ENCODE measurements at regions not wholly inside any gene's neighbourhood (a gene's known extent, or its start where the extent isn't known, plus 50 kb on each side); places are given as distances from the start of the nearest gene placed in this dataset.

DNA sequence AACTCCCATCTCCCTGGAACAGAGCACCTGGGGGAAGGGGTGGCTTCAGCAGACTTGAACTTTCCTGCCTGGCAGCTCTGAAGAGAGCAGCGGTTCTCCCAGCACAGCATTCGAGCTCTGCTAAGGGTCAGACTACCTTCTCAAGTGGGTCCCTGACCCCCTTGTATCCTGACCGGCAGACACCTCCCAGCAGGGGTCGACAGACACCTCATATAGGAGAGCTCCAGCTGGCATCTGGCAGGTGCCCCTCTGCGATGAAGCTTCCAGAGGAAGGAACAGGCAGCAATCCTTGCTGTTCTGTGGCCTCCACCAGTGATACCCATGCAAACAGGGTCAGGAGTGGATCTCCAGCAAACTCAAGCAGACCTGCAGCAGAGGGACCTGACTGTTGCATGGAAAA is 244.1 kb upstream of the RASGEF1B start:
- no peak for TF ChIP-seq CTCF (IDR thresholded peaks at IDR 0.05)
- TF ChIP-seq POLR2A (IDR thresholded peaks at IDR 0.05), result no peak
